Lower leg skin (tissue), 4 donors: ENCODE measurements at regions not wholly inside any gene's neighbourhood (a gene's known extent, or its start where the extent isn't known, plus 50 kb on each side); places are given as distances from the start of the nearest gene placed in this dataset.

Experiments
- DNase-seq, 2 donors: peaks; one replicate each; pipeline ENCODE4 v3.0.0-alpha.2; 2019; ENCODE audit warnings: low spot score in 2 of 2
- H3K4me3 ChIP-seq: fragments of 200-600 bp; sonication (generic); 2 replicates; pipeline ENCODE4 v1.5.1; 2017; ENCODE audit warnings: mild to moderate bottlenecking, low read depth; ENCODE audit not compliant: poor library complexity, severe bottlenecking
- CTCF ChIP-seq, 3 donors: fragments of 450-650 bp; IDR thresholded peaks; one replicate each; pipeline ENCODE4 v1.5.1; 2016; ENCODE audit warnings: antibody characterized with exemption in 3 of 3, mild to moderate bottlenecking in 3 of 3, moderate library complexity in 2 of 3
- POLR2A ChIP-seq, 2 donors: fragments of 450-650 bp; IDR thresholded peaks; one replicate each; pipeline ENCODE4 v1.6.1; 2016 to 2017; ENCODE audit warnings: antibody characterized with exemption in 2 of 2, mild to moderate bottlenecking in 1 of 2, moderate library complexity in 1 of 2
- WGBS, 2 donors: methylation state at CpG; one replicate each; pipeline ENCODE4 v1.1.5; 2018; 5-methylcytosine and 5-hydroxymethylcytosine counted together
- intact Hi-C: fragments of 100-400 bp; cut with DNase I; formaldehyde crosslinking; loops from one replicate; pipeline ENCODE4 v1.15.0; 2023; ENCODE audit warnings: low total_unique reads

- no peak for DNase-seq
- H3K4me3 ChIP-seq = no peak overlapping the region
- intact Hi-C loops = no loop called here
- TF ChIP-seq CTCF (IDR thresholded peaks at IDR 0.05) = no peak
- no peak for TF ChIP-seq POLR2A (IDR thresholded peaks at IDR 0.05)
Observed at GRCh38 chr3:22594990-22595389, 608.1 kb upstream of the UBE2E2 start.

DNA sequence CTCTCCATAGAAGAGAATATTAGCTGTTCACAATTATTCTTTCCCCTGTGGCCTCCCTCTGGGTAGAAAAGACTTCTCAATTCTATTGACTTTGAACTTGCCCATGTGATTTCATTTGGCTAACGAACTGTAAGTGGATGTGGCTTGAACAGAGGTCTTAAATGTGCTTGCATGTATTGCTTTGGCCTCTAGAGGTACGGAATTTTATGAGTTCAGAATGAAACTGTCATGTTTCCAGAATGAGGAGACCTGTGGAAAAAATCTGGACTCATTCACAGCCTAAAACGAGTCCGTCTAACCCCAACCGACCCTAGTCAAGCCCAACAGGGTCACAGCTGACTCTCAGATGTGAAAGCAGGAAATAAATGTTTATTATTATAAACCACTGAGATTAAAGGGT, 596.7 kb upstream of the UBE2E2 start:
- no peak overlapping the region for H3K4me3 ChIP-seq
- TF ChIP-seq POLR2A (IDR thresholded peaks at IDR 0.05) (no peak), CTCF (IDR thresholded peaks at IDR 0.05) (no peak)
- 61 to 67% methylated on average over 5 of the region's 5 CpGs for WGBS, 2 donors
- DNase-seq = no peak
- intact Hi-C loops = no loop called here

DNA sequence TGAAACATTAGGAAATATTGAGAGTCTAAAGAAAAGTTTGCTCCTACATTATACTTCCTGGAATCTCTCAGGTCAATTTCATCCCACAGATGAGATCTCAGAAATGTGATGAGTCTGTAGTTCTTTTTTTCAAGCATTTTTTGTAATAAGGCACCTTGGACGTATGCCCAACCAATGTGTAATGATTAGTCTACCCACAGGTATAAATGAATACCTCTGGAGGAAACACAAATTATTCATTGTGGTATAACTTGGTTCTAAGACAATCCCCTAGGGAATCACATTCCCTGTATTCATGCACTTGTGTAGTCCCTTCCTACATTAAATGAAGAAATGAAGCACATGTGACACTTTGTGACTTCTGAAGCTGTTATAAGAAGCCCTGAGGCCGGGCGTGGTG, 596.2 kb upstream of the UBE2E2 start:
- no peak for TF ChIP-seq CTCF (IDR thresholded peaks at IDR 0.05)
- no peak for TF ChIP-seq POLR2A (IDR thresholded peaks at IDR 0.05)
- whole genome bisulfite sequencing, 2 donors = 79 to 87% methylated on average over 3 of the region's 3 CpGs
- H3K4me3 ChIP-seq = no peak overlapping the region
- no peak for DNase-seq
- intact Hi-C loops = no loop called here

- no peak overlapping the region for H3K4me3 ChIP-seq
- 97 to 98% methylated on average over 4 of the region's 4 CpGs for WGBS, 2 donors
- no peak for DNase-seq
- intact Hi-C loops = no loop called here
- TF ChIP-seq CTCF (IDR thresholded peaks at IDR 0.05) = no peak
- TF ChIP-seq POLR2A (IDR thresholded peaks at IDR 0.05) = no peak
Observed at GRCh38 chr3:22608093-22608492, 595.0 kb upstream of the UBE2E2 start.

- no peak for DNase-seq
- WGBS, 2 donors = 72 to 79% methylated on average over 2 of the region's 2 CpGs
- H3K4me3 ChIP-seq = no peak overlapping the region
- intact Hi-C loops = no loop called here
- TF ChIP-seq CTCF (IDR thresholded peaks at IDR 0.05) = no peak
- no peak for TF ChIP-seq POLR2A (IDR thresholded peaks at IDR 0.05)
Observed at GRCh38 chr3:22608721-22609120, 594.4 kb upstream of the UBE2E2 start.

GRCh38 chr3:22609139-22609538, 594.0 kb upstream of the UBE2E2 start:
- WGBS, 2 donors = 76 to 80% methylated on average over 1 of the region's 1 CpG
- no peak overlapping the region for H3K4me3 ChIP-seq
- DNase-seq = no peak
- intact Hi-C loops = no loop called here
- TF ChIP-seq CTCF (IDR thresholded peaks at IDR 0.05) (no peak), POLR2A (IDR thresholded peaks at IDR 0.05) (no peak)
